Mucosa of rectum (tissue), 2 donors: ENCODE measurements at regions not wholly inside any gene's neighbourhood (a gene's known extent, or its start where the extent isn't known, plus 50 kb on each side); places are given as distances from the start of the nearest gene placed in this dataset.

Experiments used
- H3K27ac ChIP-seq, 2 donors: one replicate each; pipeline ENCODE4 v1.7.0; 2013; ENCODE audit warnings: inconsistent platforms in 2 of 2, low read depth in 2 of 2, low read length in 2 of 2
- H3K27me3 ChIP-seq, 2 donors: one replicate each; pipeline ENCODE4 v1.7.0; 2013; ENCODE audit warnings: low read length in 2 of 2; ENCODE audit not compliant: control insufficient read depth in 2 of 2, insufficient read depth in 2 of 2
- H3K36me3 ChIP-seq, 2 donors: one replicate each; pipeline ENCODE4 v1.7.0; 2013; ENCODE audit warnings: low read length in 2 of 2; ENCODE audit not compliant: control insufficient read depth in 2 of 2, insufficient read depth in 2 of 2
- H3K4me1 ChIP-seq, 2 donors: one replicate each; pipeline ENCODE4 v1.7.0; 2013; ENCODE audit warnings: low read length in 2 of 2, mild to moderate bottlenecking in 1 of 2; ENCODE audit not compliant: control insufficient read depth in 2 of 2, insufficient read depth in 2 of 2
- H3K4me3 ChIP-seq, 2 donors: one replicate each; pipeline ENCODE4 v1.7.0; 2013; ENCODE audit warnings: low read length in 2 of 2
- H3K9ac ChIP-seq, 2 donors: one replicate each; pipeline ENCODE4 v1.7.0; 2013; ENCODE audit warnings: low read length in 2 of 2, low read depth in 1 of 2, mild to moderate bottlenecking in 1 of 2
- H3K9me3 ChIP-seq, 2 donors: one replicate each; pipeline ENCODE4 v1.7.0; 2013; ENCODE audit warnings: low read length in 2 of 2; ENCODE audit not compliant: control insufficient read depth in 2 of 2
- donor health status: healthy.
- donor health status: Normal muscosa, but diverticular disease.

GRCh38 chr18:51668607-51669006 is 471.1 kb upstream of the MEX3C start:
- Histone ChIP-seq H3K9ac (no peak overlapping the region), H3K36me3 (no peaks in the 10 kb centered on the region), H3K27ac (no peak overlapping the region), H3K4me3 (no peak overlapping the region), H3K27me3 (no peaks in the 10 kb centered on the region), H3K4me1 (no peaks in the 10 kb centered on the region), H3K9me3 (no peaks in the 10 kb centered on the region)

- no peaks in the 10 kb centered on the region for H3K36me3 ChIP-seq
- no peaks in the 10 kb centered on the region for H3K9me3 ChIP-seq
- H3K27ac ChIP-seq = no peak overlapping the region
- H3K4me3 ChIP-seq = no peak overlapping the region
- H3K4me1 ChIP-seq = no peaks in the 10 kb centered on the region
- no peaks in the 10 kb centered on the region for H3K27me3 ChIP-seq
- H3K9ac ChIP-seq = no peak overlapping the region
These were observed 489.1 kb upstream of the MEX3C start for GRCh38 chr18:51686590-51686989.

- H3K4me3 ChIP-seq = no peak overlapping the region
- H3K9ac ChIP-seq = no peak overlapping the region
- H3K36me3 ChIP-seq = no peaks in the 10 kb centered on the region
- no peaks in the 10 kb centered on the region for H3K27me3 ChIP-seq
- no peaks in the 10 kb centered on the region for H3K9me3 ChIP-seq
- H3K27ac ChIP-seq = no peak overlapping the region
- no peaks in the 10 kb centered on the region for H3K4me1 ChIP-seq
These were observed 490.5 kb upstream of the MEX3C start for GRCh38 chr18:51687845-51688585.

- H3K27me3 ChIP-seq = no peaks in the 10 kb centered on the region
- H3K9me3 ChIP-seq = no peaks in the 10 kb centered on the region
- no peaks in the 10 kb centered on the region for H3K36me3 ChIP-seq
- H3K4me3 ChIP-seq = no peak overlapping the region
- no peak overlapping the region for H3K27ac ChIP-seq
- H3K4me1 ChIP-seq = no peaks in the 10 kb centered on the region
- no peak overlapping the region for H3K9ac ChIP-seq
These were observed 495.1 kb upstream of the MEX3C start for GRCh38 chr18:51692612-51693011.

- Histone ChIP-seq H3K36me3 (no peaks in the 10 kb centered on the region), H3K9ac (no peak overlapping the region), H3K9me3 (peaks cover 0 to 11% of the 10 kb centered on the region in 2 donors), H3K27me3 (no peaks in the 10 kb centered on the region), H3K4me1 (no peaks in the 10 kb centered on the region), H3K4me3 (no peak overlapping the region), H3K27ac (no peak overlapping the region)
These were observed 513.9 kb upstream of the MEX3C start for GRCh38 chr18:51711298-51711889.

GRCh38 chr18:51712821-51713220 is 515.3 kb upstream of the MEX3C start:
- Histone ChIP-seq H3K4me3 (no peak overlapping the region), H3K27me3 (no peaks in the 10 kb centered on the region), H3K27ac (no peak overlapping the region), H3K9ac (no peak overlapping the region), H3K9me3 (peaks cover 0 to 6% of the 10 kb centered on the region in 2 donors), H3K4me1 (no peaks in the 10 kb centered on the region), H3K36me3 (no peaks in the 10 kb centered on the region)

- H3K36me3 ChIP-seq = no peaks in the 10 kb centered on the region
- H3K27me3 ChIP-seq = no peaks in the 10 kb centered on the region
- no peak overlapping the region for H3K4me3 ChIP-seq
- peaks cover 0 to 3% of the 10 kb centered on the region in 2 donors for H3K9me3 ChIP-seq
- no peak overlapping the region for H3K27ac ChIP-seq
- H3K4me1 ChIP-seq = no peaks in the 10 kb centered on the region
- no peak overlapping the region for H3K9ac ChIP-seq
These were observed 518.8 kb upstream of the MEX3C start for GRCh38 chr18:51716277-51716676.

GRCh38 chr18:51721388-51721787 is 523.9 kb upstream of the MEX3C start:
- Histone ChIP-seq H3K4me1 (no peaks in the 10 kb centered on the region), H3K4me3 (no peak overlapping the region), H3K36me3 (no peaks in the 10 kb centered on the region), H3K27me3 (no peaks in the 10 kb centered on the region), H3K27ac (no peak overlapping the region), H3K9ac (no peak overlapping the region), H3K9me3 (no peaks in the 10 kb centered on the region)

GRCh38 chr18:51721996-51722395 is 524.5 kb upstream of the MEX3C start:
- Histone ChIP-seq H3K27ac (no peak overlapping the region), H3K9me3 (no peaks in the 10 kb centered on the region)

GRCh38 chr18:51724790-51725721 is 527.6 kb upstream of the MEX3C start:
- H3K27me3 ChIP-seq = no peaks in the 10 kb centered on the region
- no peak overlapping the region for H3K4me3 ChIP-seq
- no peaks in the 10 kb centered on the region for H3K36me3 ChIP-seq
- no peak overlapping the region for H3K27ac ChIP-seq
- no peaks in the 10 kb centered on the region for H3K4me1 ChIP-seq
- H3K9me3 ChIP-seq = no peaks in the 10 kb centered on the region
- no peak overlapping the region for H3K9ac ChIP-seq

More at GRCh38 chr18:51721996-51722395, 524.5 kb upstream of the MEX3C start:
- no peak overlapping the region for H3K9ac ChIP-seq
- H3K27me3 ChIP-seq = no peaks in the 10 kb centered on the region
- no peak overlapping the region for H3K4me3 ChIP-seq
- H3K36me3 ChIP-seq = no peaks in the 10 kb centered on the region
- no peaks in the 10 kb centered on the region for H3K4me1 ChIP-seq
